ENCODE measurements at regions not wholly inside any gene's neighbourhood (a gene's known extent, or its start where the extent isn't known, plus 50 kb on each side); places are given as distances from the start of the nearest gene placed in this dataset.

DNA sequence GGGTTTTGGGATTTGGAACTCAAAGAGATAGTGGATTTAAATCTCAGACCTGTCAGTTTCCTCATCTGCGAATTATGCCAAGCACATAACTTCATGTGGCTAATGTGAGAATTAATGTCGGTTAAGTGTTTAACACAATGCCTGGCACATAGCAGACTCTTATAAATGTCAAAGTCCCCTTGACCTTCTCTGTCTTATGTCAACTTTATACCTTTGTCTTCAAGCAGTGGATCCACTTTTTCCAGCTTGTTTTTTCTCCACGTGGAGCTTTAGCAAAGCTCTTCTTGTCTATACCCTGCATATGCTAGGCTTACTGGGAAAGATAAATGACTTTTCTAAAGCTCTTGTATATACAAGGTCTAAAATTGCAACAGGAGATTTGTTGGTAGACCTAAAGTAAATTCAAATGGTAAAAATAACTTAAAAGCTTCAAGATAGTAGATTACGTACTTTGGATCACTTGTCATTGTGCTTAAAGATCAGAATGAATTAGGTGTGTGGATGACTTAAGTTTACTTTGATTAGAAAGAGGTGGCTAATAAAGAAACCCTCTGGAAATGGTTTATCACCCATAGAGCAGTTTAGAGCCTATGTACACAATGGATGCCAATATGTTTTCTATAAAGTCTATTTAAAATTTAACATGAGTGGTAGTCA, 318.3 kb upstream of the SORL1-AS1 start:
- no peak overlapping the region for H3K27ac ChIP-seq
- intact Hi-C loops (cut with DNase I; ENCODE audit: low total_unique reads) (no loop called here), in situ Hi-C loops (cut with MboI; ENCODE audit: low sequenced_read_pairs in 4 of 4) (no loop called here)

DNA sequence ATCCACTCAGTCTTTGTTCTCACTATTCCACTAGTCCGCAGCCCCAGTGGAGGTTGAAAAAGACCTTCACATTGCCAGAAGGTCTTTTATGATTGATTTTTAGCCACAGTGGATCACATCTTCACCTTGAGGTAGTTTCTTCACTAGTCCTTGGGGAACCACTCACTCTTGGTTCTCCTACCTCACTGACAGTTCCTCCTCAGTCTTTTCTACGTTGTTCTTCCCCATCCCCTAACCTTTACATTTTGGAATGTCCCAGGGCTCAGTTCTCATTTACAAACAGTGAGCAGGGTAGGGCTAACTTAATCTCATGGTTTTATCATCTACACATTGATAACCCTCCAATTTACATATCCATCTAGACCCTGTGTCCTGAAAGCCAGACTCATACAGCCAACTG, 316.4 kb upstream of the SORL1-AS1 start:
- DNase-seq (no peak), ATAC-seq (no peak)
- Histone ChIP-seq H3K27me3 (no peaks in the 10 kb centered on the region), H3K36me3 (no peaks in the 10 kb centered on the region), H3K4me1 (no peaks in the 10 kb centered on the region), H3K9me3 (no peaks in the 10 kb centered on the region), H3K27ac (no peak overlapping the region), H3K4me3 (no peak overlapping the region)
- intact Hi-C loops (cut with DNase I; ENCODE audit: low total_unique reads): no loop called here
- in situ Hi-C loops (cut with MboI; ENCODE audit: low sequenced_read_pairs in 4 of 4): no loop called here
- TF ChIP-seq, protein P1, sequence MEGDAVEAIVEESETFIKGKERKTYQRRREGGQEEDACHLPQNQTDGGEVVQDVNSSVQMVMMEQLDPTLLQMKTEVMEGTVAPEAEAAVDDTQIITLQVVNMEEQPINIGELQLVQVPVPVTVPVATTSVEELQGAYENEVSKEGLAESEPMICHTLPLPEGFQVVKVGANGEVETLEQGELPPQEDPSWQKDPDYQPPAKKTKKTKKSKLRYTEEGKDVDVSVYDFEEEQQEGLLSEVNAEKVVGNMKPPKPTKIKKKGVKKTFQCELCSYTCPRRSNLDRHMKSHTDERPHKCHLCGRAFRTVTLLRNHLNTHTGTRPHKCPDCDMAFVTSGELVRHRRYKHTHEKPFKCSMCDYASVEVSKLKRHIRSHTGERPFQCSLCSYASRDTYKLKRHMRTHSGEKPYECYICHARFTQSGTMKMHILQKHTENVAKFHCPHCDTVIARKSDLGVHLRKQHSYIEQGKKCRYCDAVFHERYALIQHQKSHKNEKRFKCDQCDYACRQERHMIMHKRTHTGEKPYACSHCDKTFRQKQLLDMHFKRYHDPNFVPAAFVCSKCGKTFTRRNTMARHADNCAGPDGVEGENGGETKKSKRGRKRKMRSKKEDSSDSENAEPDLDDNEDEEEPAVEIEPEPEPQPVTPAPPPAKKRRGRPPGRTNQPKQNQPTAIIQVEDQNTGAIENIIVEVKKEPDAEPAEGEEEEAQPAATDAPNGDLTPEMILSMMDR (IDR thresholded peaks at IDR 0.05 in 4 of 5, conservative IDR thresholded peaks at IDR 0.05 in 1 of 5): no peak
- no peak for TF ChIP-seq POLR2A (IDR thresholded peaks at IDR 0.05)

More for the DNA sequence above, 318.3 kb upstream of the SORL1-AS1 start:
- ATAC-seq: no peak
- H3K27me3 ChIP-seq: no peaks in the 10 kb centered on the region
- DNase-seq: no peak
- H3K9me3 ChIP-seq: no peaks in the 10 kb centered on the region
- H3K4me1 ChIP-seq: no peaks in the 10 kb centered on the region
- TF ChIP-seq POLR2A (IDR thresholded peaks at IDR 0.05): no peak
- TF ChIP-seq, protein P1 (IDR thresholded peaks at IDR 0.05 in 4 of 5, conservative IDR thresholded peaks at IDR 0.05 in 1 of 5): no peak
- no peak overlapping the region for H3K4me3 ChIP-seq
- no peaks in the 10 kb centered on the region for H3K36me3 ChIP-seq

DNA sequence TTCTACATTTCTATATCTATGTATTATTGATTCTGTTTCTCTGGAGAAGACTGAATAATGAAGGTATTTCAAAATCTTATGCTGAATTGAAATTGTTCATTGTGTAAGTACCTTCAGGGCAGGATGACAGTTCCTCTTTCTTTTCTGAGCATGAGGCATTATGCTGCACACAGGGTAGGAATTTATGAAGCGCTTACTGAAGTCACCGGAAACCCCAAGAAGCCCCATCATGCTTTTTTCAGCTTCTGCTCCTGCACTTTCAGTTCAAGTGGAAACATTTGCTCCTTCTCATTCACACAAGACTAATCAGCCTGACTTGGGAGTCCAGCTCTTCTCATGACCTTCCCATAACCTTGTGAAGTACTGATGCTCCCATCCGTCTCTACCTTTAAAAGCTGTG, 314.7 kb upstream of the SORL1-AS1 start:
- ATAC-seq: no peak
- no peaks in the 10 kb centered on the region for H3K9me3 ChIP-seq
- H3K27me3 ChIP-seq: no peaks in the 10 kb centered on the region
- TF ChIP-seq POLR2A (IDR thresholded peaks at IDR 0.05): no peak
- TF ChIP-seq, protein P1 (IDR thresholded peaks at IDR 0.05 in 4 of 5, conservative IDR thresholded peaks at IDR 0.05 in 1 of 5): no peak
- H3K4me3 ChIP-seq: no peak overlapping the region
- in situ Hi-C loops (cut with MboI; ENCODE audit: low sequenced_read_pairs in 4 of 4) (no loop called here), intact Hi-C loops (cut with DNase I; ENCODE audit: low total_unique reads) (no loop called here)
- no peaks in the 10 kb centered on the region for H3K4me1 ChIP-seq
- no peaks in the 10 kb centered on the region for H3K36me3 ChIP-seq
- no peak overlapping the region for H3K27ac ChIP-seq
- DNase-seq: no peak

DNA sequence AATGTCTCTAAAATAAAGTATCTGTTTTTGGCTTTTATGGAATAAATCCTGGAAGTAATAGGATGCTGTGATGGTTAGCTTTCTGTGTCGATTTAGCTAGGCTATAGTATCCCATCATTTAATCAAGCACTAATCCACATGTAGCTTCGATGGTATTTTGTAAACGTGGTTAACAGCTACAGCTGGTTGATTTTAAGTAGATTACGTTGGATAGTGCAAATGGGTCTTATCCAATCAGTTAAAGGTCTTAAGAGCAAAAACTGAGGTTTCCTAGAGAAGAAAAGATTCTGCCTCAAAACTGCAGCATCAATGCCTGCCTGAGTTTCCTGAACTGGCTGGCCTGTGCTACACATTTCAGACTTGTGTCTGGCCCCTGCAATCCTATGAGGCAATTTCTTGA, 314.2 kb upstream of the SORL1-AS1 start:
- in situ Hi-C loops (cut with MboI; ENCODE audit: low sequenced_read_pairs in 4 of 4) (no loop called here), intact Hi-C loops (cut with DNase I; ENCODE audit: low total_unique reads) (no loop called here)
- Histone ChIP-seq H3K36me3 (no peaks in the 10 kb centered on the region), H3K9me3 (no peaks in the 10 kb centered on the region), H3K4me3 (no peak overlapping the region), H3K4me1 (no peaks in the 10 kb centered on the region), H3K27ac (no peak overlapping the region), H3K27me3 (no peaks in the 10 kb centered on the region)
- ATAC-seq: no peak
- TF ChIP-seq, protein P1 (IDR thresholded peaks at IDR 0.05 in 4 of 5, conservative IDR thresholded peaks at IDR 0.05 in 1 of 5): no peak
- TF ChIP-seq POLR2A (IDR thresholded peaks at IDR 0.05): no peak
- no peak for DNase-seq

DNA sequence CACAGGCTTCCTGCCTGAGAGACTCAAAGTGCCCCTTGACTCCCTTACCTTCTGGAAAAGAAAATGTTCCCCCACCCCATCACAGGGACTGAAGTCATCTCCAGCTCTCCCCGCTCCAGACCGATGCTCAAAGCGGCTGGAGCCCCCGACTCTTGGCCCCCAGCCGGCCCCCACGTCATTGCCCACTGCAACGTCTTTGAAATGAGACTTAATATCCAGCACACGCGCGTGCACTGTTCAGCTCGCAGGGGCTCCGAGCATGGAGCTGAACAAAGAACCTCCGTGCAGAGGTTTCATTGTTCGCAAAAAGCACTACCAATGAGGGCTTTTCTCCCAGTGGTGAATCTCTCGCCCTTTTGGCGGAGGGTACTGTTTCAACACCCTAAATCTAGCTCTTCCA, 313.4 kb upstream of the SORL1-AS1 start:
- TF ChIP-seq, protein P1 (IDR thresholded peaks at IDR 0.05 in 4 of 5, conservative IDR thresholded peaks at IDR 0.05 in 1 of 5): no peak
- no peak for TF ChIP-seq POLR2A (IDR thresholded peaks at IDR 0.05)
- ATAC-seq (no peak), DNase-seq (no peak)
- in situ Hi-C loops (cut with MboI; ENCODE audit: low sequenced_read_pairs in 4 of 4): no loop called here
- H3K9me3 ChIP-seq: no peaks in the 10 kb centered on the region
- no peaks in the 10 kb centered on the region for H3K36me3 ChIP-seq
- H3K27ac ChIP-seq: no peak overlapping the region
- intact Hi-C loops (cut with DNase I; ENCODE audit: low total_unique reads): no loop called here
- no peaks in the 10 kb centered on the region for H3K27me3 ChIP-seq
- H3K4me1 ChIP-seq: no peaks in the 10 kb centered on the region
- no peak overlapping the region for H3K4me3 ChIP-seq
